ENCODE measurements at regions not wholly inside any gene's neighbourhood (a gene's known extent, or its start where the extent isn't known, plus 50 kb on each side); places are given as distances from the start of the nearest gene placed in this dataset.
A peak's percentile ranks its signal among the peaks of the same experiment; 100 is the strongest.

DNA sequence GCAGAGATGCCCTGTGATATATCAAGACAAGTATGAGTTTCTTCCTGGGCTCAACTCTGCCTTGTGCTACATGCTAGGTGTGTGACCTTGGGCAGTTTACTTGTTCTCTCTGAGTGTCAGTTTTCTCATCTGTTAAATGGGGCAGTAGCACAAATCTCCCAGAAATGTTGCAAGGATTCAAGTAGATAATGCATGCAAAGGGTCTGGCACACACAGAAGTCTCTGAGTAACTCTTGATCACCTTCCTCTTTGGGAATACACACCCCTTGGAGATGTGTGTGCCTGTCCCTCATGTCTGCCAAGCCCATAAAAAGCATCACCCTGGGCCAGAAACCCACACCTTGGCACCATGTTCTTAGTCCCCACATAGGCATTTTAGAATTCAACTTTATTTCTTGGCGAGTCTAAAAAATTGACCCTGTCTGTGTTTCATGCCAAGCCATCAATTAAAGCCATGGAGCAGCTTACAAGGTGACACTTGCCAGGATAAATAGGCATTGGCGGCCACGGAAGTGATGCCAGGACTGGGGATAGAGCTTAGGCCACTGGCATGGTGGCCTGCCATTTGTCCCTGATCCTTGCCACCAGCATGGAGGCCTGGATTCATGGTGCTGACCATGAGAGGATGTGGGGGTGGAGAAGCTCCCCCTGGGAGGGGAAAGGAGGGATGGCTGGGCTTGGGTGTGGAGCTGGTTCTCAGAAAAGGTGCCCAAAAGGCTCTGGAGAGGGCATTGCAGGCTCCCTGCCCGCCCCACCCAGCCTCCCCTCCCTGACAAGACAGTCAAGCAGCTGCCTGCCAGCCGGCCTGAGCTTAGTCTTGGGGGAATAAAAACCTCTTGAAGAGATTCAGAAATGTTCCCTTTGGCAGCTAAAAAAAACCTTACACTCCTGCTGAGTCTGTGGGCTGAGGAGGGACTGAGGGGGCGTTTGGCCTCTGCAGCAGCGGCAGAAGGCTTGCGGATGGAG, 118.0 kb upstream of the IPO9 start:
- DNase-seq: no peak

DNA sequence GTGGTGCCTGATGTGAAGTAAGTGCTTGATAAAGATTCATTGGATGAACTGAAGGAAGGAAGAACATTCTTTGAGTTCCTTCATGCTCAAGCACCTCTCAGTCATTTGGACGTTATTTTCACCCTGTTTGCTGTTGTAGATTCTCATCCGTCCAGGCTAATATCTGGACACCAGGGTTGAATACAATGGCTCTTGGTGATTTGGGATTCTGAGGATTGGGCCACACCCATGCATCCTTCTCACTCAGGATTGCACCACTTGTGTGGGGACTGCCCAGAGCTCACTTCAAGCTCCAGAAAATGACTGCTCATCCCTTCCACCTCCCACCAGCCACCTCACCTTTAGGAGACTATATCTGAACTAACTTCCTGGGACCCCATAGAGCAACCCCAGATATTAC, 117.1 kb upstream of the IPO9 start:
- DNase-seq: no peak

DNA sequence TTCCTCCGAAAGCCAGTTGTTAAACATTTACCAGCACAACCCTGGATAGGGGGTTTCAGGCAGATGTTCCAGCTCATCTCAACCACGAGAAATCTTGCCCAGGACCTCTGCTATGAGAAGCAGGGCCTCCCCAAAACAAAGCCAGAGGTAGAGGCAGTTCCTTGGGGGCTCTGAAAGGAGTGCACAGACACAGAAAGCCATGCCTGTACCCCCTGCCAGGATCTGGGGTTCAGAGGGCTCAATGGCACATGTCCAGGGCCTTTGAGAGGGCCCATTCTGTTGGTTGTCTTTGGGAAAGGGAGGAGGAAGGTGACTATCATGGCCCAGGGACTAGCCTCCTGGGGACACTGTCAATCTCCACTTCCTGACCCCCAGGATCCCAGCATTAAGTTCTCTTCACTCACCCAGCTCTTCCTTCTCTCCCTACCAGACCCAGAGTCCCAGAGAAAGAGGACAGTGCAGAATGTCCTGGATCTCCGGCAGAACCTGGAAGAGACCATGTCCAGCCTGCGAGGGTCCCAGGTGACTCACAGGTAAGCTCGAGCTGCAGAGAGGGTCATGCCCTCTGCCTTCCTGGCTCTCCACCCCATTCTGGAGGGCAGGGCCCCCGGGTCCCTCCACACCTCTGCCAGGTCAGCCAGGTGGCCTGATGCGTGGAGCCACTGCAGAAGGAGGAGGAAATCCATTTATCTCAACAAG, 116.4 kb upstream of the IPO9 start:
- no peak for DNase-seq

DNA sequence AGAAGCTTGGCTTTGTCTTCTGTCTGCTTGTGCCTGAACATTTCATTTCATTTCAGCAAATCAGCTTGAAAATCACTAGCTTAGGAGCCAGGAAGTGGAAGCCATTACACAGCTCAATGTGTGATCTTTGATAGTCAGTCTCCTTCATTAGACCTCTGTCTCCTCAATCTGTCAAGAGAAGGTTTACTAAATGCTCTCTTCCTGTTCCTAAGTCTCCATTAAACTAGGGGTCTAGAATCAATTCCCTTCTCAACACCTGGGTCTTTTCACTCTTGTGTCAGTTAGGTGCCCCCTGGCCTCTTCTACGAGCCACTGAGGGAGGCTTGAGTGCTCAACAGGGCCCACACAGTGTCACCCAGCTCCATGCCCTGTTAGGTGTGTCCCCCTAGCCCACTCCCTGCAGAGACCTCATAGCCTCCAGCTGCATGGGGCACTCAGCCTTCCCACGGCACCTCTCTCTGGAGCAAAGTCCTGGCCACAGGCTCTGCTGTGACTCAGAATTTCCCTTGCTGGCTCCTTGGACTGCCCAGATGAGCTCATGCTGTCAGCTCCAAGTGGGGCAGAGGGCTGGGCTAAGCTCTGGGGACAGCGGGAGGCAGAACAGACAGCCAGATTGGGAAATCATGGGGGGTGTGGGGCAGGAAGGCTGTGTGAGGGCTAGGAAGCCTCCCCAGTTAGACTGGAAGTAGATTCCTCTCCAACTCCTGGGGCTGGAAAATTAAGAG, 115.7 kb upstream of the IPO9 start:
- DNase-seq: peak; percentile 99

DNA sequence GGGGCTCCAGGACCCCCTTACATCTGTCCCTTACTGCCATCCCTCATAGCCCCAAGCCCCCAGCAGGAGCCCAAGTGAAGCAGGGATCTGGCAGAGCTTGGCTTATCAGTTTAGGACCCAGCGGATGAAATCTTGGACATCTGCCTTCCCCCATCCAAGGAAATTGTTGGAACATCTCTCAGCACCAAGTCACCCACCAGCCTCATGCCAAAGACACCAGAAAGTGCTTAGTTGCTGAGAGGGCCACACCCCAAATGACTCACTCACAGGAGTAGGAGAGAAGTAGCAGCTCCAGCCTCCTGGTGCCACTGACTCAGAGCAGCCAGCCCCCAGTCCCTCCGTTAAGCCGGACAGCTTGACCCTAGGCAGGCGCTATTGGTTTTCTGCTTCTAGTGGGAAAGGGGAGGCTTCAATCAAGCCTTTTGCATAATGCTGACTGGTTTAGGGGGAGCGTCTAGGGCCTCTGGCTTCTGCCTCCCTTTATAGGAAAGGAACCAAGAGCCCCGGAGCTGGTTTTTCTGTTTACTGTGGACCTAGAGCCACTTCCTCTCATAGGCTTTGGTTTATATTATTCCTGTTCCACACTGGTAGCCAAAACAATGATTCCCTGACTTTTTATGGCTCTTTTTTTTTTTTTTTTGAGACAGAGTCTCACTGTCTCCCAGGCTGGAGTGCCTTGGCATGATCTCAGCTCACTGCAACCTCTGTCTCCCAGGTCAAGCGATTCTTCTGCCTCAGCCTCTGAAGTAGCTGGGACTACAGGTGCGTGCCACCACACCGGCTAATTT, 114.2 kb upstream of the IPO9 start:
- peak; percentile 96 for DNase-seq

DNA sequence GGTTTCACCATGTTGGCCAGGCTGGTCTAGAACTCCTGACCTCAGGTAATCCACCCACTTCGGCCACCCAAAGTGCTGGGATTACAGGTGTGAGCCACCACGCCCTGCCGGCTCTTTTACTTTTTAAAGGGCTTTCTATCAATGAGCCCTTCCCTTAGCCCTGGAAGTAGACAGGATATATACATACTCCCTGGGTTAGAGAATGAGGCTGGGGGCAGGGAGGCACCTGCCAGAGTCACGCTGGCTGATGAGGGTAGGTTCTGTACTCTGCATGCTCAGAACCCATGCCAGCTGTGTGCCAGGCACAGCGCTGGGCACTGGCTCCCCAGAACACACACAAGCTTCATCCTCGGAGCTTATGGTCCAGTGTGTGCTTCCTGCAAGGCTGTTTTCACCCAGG, 113.6 kb upstream of the IPO9 start:
- no peak for DNase-seq

DNA sequence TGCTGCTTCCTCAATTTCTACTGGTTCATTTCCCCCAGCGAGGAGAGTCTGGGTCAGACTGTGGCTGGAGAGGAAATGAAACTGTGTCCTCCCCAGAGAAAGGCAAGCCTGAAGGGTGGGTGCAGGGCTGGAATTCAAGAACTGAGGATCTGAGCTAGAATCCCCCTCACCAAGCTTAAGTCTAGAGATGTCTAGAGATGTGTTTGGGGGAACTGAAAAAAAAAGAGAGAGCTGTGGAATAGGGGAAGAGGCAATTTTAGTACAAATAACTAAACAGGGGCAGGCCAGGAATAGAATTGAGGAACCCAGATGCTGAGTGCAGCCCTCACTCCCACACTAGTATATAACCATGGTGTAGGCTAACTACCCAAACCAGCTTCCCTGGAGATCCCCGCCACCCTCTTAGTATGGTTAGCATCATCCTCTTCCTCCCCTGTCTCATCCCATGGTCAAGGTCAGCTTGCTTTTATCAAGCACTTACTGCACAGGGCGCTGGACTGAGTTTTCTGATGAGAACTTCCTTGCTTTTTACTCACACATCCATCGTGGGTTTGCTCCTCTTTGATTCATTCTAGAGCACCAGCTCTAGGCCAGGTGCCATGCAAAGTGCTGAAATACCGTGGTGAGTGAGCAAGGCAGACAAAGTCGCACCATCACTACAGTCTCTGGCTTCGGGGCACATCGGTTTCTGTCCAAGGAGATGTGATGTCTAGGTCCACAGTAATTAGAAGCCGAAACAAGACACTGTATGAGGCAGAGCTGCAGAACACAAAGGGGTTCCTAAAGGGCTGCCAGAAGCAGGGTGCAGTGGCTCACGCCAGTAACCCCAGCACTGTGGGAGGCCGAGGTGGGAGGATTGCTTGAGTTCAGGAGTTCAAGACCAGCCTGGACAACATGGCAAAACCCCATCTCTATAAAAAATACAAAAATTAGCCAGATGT, 112.9 kb upstream of the IPO9 start:
- DNase-seq: no peak

DNA sequence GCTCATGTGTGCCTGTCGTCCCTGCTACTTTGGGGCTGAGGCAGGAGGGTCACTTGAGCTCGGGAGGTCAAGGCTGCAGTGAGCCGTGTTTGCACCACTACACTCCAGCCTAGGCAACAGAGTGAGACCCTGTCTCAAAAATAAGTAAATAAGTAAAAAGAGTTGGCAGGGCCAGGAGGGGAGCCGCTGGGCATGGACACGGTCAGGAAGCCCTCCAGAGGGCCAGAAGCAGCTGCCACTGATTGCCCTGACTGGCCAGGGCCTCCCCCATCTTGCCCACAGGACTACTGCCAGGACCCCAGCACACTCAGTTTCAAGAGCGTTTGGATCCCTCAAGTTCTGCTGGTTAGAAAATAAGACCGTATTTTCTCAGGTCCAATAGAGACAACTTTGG, 112.2 kb upstream of the IPO9 start:
- no peak for DNase-seq

DNA sequence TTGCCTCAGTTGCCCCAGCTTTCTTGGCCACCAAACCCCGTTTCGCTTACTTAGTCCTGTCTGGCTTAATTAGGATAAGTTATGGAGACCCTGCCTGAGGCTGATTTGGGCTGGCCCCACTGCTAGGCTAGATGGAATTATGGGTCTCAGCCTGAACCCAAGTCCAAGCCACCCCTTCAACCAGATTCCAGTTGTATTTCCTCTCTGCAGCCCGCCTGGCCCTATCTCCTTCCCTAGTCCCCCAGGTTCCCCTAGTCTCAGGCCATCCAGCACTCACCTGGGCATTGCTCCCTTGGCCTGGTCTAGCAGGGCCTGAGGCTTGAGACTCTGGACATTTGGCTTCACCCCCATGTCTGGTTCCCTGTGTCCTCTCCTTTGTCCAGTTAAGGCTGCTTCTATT, 111.7 kb upstream of the IPO9 start:
- DNase-seq: no peak

DNA sequence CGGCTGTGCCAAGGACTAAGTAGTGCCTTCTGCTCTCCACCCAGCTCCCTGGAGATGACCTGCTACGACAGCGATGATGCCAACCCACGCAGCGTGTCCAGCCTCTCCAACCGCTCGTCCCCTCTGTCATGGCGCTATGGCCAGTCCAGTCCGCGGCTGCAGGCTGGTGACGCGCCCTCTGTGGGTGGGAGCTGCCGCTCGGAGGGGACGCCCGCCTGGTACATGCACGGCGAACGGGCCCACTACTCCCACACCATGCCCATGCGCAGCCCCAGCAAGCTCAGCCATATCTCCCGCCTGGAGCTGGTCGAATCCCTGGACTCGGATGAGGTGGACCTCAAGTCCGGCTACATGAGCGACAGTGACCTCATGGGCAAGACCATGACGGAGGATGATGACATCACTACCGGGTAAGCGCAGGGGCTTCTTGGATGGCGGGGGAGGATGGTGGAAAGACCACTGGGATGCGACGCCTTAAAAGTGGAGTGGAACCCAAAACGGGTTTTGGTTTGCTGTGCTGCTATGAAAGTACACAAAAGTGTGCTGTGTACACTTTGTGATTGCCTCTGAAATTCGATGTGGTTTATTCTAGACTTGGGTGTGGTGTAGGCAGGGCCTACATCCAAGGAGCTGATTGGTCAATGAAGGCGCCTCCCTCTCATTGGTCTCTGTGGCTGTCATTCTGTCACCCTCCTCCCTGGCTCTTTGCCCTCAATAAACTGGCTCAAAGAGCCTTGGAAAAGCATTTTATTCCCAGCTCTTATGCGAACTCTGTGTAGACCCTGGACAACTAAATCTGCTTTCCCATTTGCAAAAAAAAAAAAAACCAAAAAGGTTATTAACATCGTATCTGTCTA, 110.4 kb upstream of the IPO9 start:
- no peak for DNase-seq

DNA sequence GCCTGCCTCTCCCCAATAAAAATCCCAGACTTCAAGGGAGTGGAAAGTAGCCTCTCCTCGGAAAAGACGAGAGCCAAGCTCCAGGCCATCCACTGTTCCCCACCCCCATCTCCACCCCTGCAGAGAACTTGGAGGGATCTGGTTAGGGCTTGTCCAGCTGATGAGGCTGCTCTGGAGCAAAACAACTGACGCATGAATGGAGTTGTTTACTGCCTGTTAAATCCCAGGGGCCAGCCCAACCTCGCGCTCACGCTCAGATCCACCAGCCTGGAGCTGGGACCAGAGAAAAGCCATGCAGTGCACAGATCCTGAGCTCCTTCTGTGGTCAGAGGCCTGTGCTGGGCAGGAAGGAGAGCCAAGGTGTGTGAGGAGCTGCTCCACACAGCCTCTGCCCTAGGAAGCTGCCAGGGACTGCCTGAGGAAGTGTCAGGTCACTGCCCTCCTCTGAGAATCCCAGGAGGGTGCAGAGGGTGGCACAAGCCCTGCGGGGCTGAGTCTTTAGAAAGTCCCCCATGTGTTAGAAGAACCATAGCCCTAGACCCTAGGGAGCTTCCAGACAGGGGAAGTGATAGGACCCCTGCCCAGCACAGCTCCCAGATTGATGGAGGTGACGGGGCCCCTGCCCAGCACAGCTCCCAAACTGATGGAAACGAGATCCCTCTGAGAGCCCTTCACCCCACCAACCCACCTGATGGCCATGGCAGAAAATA, 109.0 kb upstream of the IPO9 start:
- peak; percentile 69 for DNase-seq

DNA sequence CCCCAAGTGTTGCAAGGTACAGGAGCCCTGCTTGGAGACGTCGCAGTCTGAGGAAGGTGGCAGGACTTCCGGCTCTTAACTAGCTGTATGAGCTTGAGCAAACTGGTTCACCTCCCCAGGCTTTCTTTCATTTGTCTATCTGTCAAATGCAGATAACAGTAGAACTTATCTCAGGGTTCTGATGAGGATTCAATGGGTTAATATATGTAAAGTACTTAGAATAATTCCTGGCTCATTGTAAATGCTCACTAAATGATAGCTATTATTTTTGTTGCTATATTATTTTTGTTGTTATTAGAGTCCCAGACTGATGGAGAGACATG, 108.5 kb upstream of the IPO9 start:
- DNase-seq: no peak

DNA sequence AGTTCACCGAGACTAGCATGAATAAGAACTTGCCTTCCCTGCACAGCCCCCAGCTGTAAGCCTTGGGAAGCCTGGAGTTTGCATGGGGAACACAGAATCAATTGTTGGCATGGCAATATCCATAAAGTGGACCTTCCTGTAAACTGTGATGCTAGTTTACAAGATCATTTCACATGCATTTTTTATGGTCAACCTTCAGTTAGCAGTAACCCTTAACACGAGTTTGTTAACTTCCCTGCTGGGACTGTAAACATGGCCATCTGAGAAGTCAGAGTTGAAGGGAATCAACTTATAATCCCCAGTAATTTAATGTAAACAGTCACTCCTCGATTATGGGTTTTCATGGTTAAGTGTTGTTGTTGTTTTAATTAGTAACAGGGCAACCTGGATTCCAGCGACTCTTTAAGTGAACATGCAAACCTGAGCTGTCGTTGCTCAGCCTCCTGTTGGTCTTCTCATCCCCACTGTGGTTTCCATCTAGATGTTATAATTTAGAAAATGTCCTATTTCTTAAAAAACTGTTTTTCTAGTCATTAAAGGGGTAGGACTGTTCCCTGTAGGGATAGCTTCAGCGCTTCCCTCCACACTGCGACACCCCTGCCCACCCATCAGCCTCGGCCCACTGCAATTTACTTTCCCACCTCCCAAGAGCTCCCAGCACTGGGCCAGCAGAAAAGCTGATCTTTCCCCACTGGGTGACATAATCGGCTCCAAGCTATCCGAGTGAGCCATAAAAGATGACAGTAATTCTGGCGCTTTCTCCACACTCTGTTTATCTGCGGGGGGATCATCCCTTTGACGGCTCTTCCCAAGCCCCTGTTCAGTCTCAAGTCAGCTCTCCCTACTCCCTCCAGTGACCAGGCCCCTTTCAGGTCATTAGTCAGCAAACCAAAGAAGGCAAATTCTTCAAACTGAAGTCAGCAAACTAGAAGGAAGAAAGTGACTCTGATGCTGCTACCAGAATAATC, 107.6 kb upstream of the IPO9 start:
- DNase-seq: no peak

DNA sequence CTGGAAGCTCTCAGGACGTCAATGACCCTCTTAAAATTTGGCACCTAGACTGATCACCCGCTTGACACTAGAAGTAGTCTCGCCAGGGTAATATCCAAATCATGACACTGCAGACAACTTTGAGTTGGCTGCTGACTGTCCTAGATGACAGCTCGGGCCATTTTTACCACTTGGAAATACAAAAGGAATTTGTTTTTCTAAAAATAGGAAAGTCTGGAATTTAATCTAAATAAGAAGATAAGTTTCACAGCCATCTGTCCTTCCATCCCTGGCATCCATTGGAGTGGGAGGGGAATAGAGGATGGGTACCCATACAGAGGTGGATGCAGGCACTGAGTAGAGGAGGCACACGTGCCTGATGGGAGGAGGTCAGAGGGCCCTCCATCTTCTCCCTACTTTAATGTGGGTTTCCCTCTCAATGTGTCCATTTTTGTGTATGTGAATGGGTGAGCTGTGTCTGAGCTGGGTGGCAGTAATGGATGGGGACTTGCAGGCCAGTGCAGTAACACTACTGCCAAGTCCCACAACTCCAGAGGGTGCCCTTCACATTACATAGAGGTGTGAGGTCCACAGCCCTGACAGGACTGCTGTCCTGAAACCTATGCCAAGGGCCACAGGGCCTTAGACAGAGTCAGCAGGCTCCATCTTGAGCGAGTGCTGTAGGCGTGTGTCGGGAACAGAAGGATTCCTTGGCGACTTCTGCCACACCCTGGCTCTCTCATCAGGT, 104.8 kb upstream of the IPO9 start:
- no peak for DNase-seq

DNA sequence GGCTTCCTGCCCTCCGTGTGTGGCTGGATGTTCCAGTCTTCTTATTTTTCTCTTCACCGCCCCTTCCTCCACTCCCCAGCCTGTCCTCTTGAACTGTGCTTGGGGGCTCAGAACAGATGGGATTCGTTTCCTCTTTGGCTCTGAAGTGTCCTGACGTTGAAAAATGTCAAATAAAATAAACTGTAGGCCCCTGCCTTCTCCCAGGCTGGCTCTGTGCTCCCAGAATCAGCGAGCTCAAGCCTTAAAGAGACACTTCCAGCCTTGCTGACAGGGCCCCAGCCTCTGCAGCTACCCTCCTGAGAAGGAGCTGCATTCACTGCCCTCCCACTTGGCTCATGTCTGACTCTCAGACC, 104.2 kb upstream of the IPO9 start:
- DNase-seq: no peak

DNA sequence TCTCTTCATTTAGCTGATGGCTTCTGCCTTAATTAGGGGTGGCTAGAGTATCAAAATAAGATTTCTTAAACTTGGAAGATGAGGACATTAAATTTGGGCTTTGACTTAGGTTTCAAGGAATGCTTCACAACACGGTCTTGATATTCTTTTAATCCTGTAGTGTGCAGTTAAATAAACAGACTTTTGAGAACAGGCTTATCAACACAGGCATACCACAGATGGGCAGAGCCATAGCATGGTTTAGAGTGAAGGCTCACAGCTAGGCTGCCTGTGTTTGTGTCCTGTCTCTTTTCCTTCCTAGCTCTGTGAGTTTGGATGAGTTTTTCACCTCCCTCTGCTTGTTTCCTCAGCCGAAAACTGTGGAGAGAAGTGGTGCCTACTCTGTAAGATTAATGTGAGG, 102.3 kb upstream of the IPO9 start:
- DNase-seq: no peak

DNA sequence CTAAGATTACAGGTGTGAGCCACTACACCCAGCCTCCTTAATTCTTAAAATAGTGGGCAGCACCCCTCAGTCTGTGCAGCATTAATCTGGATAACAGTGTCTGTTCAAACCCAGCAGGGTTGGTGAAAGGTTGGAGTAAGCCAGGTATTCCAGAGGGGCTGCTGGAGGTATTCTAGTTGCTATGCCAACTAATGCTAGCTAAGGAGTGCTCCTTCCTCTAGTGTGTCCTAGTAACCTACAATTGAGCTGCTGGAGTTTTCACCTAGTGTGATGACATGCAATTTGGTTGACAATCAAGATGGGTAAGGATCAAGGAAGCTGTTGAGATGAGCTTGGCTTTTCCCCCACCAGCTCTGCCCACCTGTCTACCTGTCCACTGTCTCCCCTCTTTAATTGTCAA, 100.2 kb upstream of the IPO9 start:
- no peak for DNase-seq

DNA sequence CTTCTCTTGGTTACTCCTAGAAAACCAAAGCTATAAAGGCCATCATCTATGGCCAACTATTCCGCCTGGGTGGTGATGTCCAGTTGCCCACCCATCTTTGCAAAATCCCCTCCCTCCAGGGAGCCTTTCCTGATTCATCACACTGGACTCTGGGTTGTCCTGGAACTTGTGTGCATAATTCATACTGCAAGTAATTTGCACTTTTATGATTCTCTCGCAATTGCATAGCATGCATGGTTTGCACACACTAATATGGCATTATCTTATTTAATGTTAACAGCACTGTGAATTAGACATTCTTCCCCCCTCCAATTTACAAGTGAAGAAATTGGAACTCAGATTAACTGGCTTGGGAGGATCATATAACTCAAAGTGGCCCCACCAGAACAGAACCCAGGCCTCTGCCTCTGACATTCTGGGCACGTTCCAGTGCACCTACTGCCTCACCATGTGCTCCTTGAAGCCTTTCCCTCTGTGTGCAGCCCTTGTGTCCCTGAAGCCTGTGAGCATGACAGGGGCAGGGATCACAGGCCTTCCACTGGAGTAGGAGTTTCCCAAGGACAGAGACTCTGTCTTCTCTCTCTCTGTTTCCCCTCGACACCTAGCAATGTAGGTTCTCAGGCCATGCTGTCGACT, 98.9 kb upstream of the IPO9 start:
- DNase-seq: no peak
